Omental fat pad (tissue), 3 donors: ENCODE measurements at regions not wholly inside any gene's neighbourhood (a gene's known extent, or its start where the extent isn't known, plus 50 kb on each side); places are given as distances from the start of the nearest gene placed in this dataset.

Experiments used
- ATAC-seq: fragments of 150-250 bp; one replicate; pipeline ENCODE4 v1.9.1; 2016; ENCODE audit warnings: mild to moderate bottlenecking, moderate library complexity; ENCODE audit not compliant: low FRiP score
- DNase-seq: peaks from one replicate; pipeline ENCODE4 v3.0.0-alpha.2; 2019; ENCODE audit warnings: low spot score
- TF ChIP-seq, protein P1 (sequence below), 3 donors: fragments of 450-650 bp; IDR thresholded peaks; one replicate each; pipeline ENCODE4 v1.5.1; 2016 to 2017; ENCODE audit warnings: antibody characterized with exemption in 3 of 3, mild to moderate bottlenecking in 3 of 3, moderate library complexity in 2 of 3

GRCh38 chr6:21491955-21492354 lies 101.6 kb upstream of the SOX4 start:
- DNase-seq = no peak
- ATAC-seq = no peak
- TF ChIP-seq, protein P1, sequence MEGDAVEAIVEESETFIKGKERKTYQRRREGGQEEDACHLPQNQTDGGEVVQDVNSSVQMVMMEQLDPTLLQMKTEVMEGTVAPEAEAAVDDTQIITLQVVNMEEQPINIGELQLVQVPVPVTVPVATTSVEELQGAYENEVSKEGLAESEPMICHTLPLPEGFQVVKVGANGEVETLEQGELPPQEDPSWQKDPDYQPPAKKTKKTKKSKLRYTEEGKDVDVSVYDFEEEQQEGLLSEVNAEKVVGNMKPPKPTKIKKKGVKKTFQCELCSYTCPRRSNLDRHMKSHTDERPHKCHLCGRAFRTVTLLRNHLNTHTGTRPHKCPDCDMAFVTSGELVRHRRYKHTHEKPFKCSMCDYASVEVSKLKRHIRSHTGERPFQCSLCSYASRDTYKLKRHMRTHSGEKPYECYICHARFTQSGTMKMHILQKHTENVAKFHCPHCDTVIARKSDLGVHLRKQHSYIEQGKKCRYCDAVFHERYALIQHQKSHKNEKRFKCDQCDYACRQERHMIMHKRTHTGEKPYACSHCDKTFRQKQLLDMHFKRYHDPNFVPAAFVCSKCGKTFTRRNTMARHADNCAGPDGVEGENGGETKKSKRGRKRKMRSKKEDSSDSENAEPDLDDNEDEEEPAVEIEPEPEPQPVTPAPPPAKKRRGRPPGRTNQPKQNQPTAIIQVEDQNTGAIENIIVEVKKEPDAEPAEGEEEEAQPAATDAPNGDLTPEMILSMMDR (IDR thresholded peaks at IDR 0.05) = no peak

- no peak for DNase-seq
- ATAC-seq = no peak
- TF ChIP-seq, protein P1 (IDR thresholded peaks at IDR 0.05) = no peak
Measured at GRCh38 chr6:21494505-21494904, 99.0 kb upstream of the SOX4 start.

GRCh38 chr6:21496196-21496595 lies 97.4 kb upstream of the SOX4 start:
- no peak for DNase-seq
- TF ChIP-seq, protein P1 (IDR thresholded peaks at IDR 0.05) = no peak
- no peak for ATAC-seq

DNA sequence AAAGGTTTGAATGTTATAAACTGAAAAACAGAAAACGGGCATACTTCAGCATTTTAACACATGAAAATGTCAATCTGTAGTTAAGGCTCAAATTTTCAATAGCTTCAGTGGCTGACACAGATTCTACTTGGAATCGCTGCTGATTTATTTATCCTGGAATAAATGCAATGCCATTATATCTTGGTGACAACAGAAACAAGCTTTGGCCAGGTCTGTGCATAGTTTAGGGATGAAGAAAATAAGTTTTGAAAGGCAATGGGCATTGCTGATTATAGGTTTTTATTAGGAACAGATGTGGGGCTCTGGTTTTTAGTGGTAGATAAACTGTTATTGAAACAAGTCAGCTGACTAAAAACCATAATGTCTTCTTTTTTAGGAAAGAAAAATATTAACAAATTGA lies 96.8 kb upstream of the SOX4 start:
- ATAC-seq (no peak), DNase-seq (no peak)
- TF ChIP-seq, protein P1 (IDR thresholded peaks at IDR 0.05) = no peak

DNA sequence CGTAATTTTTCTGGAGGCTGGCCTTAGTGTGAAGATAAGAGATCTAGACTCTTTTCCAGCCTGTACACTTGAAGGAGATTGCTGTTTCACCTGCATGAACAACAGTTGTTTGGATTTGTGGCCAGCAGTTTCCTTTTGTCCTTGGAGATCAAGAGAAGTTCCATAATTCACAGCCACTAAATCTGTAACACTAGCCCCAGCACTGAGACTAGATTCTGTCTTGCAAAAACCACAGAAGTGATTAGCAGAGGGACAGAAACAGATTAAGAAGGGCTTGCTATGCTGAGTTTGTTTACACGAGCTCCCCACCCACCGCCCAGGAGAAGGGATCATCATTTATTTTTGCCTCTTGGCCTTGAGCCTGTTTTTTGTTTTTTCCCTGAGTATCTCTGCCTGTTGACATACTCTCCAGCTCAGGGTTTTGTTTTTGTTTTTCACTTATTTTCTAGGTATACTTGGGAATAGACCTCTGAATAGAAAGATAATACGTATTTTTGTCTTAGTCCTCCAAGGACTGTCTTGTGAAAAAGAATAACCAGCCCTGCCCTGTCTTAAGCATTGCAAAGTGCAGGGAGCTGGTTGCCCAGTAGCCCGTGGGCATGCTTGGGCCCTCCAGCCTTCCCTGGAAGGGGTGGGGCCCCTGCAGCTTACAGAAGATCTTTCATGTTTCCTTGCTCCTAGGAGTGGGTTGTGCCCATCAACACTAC lies 93.1 kb upstream of the SOX4 start:
- DNase-seq (no peak), ATAC-seq (no peak)
- TF ChIP-seq, protein P1 (IDR thresholded peaks at IDR 0.05) = no peak

GRCh38 chr6:21501021-21501354 lies 92.6 kb upstream of the SOX4 start:
- no peak for ATAC-seq
- no peak for DNase-seq
- TF ChIP-seq, protein P1 (IDR thresholded peaks at IDR 0.05) = no peak

DNA sequence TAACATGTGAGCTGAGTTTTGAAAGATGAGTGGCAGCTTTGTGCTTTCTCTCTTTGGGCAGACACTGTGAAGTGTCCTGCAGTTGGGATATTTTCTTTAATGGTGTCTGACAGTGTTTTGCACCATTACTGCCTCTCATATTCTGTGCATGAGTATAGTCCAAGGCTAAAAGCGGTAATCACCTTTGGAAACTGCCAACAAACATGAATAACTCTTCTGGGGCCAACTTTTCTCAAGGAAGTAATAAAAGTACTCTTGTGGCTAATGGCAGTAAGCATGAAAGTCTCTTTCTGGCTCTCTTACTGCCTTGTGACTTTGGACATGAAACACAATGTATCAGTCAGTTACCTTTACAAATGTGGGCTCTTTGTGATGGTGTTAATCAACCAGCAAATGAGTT lies 91.7 kb upstream of the SOX4 start:
- no peak for ATAC-seq
- DNase-seq = no peak
- TF ChIP-seq, protein P1 (IDR thresholded peaks at IDR 0.05) = no peak
